HEK293 (cell line): ENCODE measurements at regions not wholly inside any gene's neighbourhood (a gene's known extent, or its start where the extent isn't known, plus 50 kb on each side); places are given as distances from the start of the nearest gene placed in this dataset.

Experiments
- CTCF ChIA-PET: fragments of 350-600 bp; formaldehyde crosslinking; extraction: SDS; loops from one replicate; lab custom pipeline; 2021; ENCODE audit warnings: antibody characterized with exemption; lab: Yijun Ruan, JAX
- POLR2A ChIA-PET: fragments of 300-600 bp; formaldehyde crosslinking; extraction: SDS; loops from one replicate; lab custom pipeline; 2020; ENCODE audit warnings: antibody characterized with exemption, inconsistent platforms; lab: Yijun Ruan, JAX
- H3K27ac ChIP-seq: fragments of 200-500 bp; sonication (Bioruptor generic); 2 replicates; pipeline ENCODE4 v1.5.1; 2014; ENCODE audit warnings: low read depth, low read length, control low read depth, inconsistent platforms; ENCODE audit errors: extremely low read depth
- H3K36me3 ChIP-seq, 2 experiments: fragments of 200-500 bp in 1 of 2; sonication (Bioruptor generic) in 1 of 2; 1 replicate in 1 of 2; 2 replicates in 1 of 2; pipeline ENCODE4 v1.5.1; 2014 to 2017; ENCODE audit warnings: inconsistent platforms in 2 of 2, low read length in 2 of 2; ENCODE audit not compliant: control insufficient read depth in 2 of 2, insufficient read depth in 1 of 2
- H3K4me1 ChIP-seq: fragments of 200-500 bp; sonication (Bioruptor generic); 2 replicates; pipeline ENCODE4 v1.5.1; 2014; ENCODE audit warnings: mild to moderate bottlenecking, low read length, inconsistent platforms; ENCODE audit not compliant: control insufficient read depth, insufficient read depth
- H3K4me3 ChIP-seq: 2 replicates; pipeline ENCODE4 v1.5.1; 2011; ENCODE audit warnings: low read depth, mild to moderate bottlenecking, control low read depth, low read length, moderate library complexity
- H3K9me3 ChIP-seq: fragments of 200-500 bp; sonication (Bioruptor generic); 2 replicates; pipeline ENCODE4 v1.5.1; 2014; ENCODE audit warnings: low read depth, low read length, inconsistent platforms; ENCODE audit not compliant: control insufficient read depth, insufficient read depth
- BCL11A ChIP-seq: fragments of 450-650 bp; formaldehyde crosslinking; IDR thresholded peaks from 2 replicates; pipeline ENCODE4 v1.5.1; 2016; ENCODE audit warnings: low read depth, missing biosample characterization, missing genetic modification characterization
- BCL11B ChIP-seq: fragments of 450-650 bp; formaldehyde crosslinking; IDR thresholded peaks from 2 replicates; pipeline ENCODE4 v1.5.1; 2016; ENCODE audit warnings: low read depth, missing biosample characterization, missing genetic modification characterization
- GLIS2 ChIP-seq: fragments of 450-650 bp; formaldehyde crosslinking; IDR thresholded peaks from 2 replicates; pipeline ENCODE4 v1.5.1; 2016; ENCODE audit warnings: missing biosample characterization, missing genetic modification characterization
- KLF10 ChIP-seq: fragments of 450-650 bp; IDR thresholded peaks from 2 replicates; pipeline ENCODE4 v1.5.1; 2018; ENCODE audit warnings: missing biosample characterization, mild to moderate bottlenecking, missing genetic modification characterization
- KLF17 ChIP-seq: fragments of 450-650 bp; formaldehyde crosslinking; IDR thresholded peaks from 2 replicates; pipeline ENCODE4 v1.5.1; 2016; ENCODE audit warnings: missing biosample characterization, missing genetic modification characterization
- SALL2 ChIP-seq: fragments of 450-650 bp; formaldehyde crosslinking; IDR thresholded peaks from 2 replicates; pipeline ENCODE4 v1.5.0; 2017; ENCODE audit warnings: missing biosample characterization, mild to moderate bottlenecking, missing genetic modification characterization, borderline replicate concordance
- ZBTB1 ChIP-seq: fragments of 450-650 bp; formaldehyde crosslinking; IDR thresholded peaks from 2 replicates; pipeline ENCODE4 v1.5.1; 2016; ENCODE audit warnings: missing biosample characterization, missing genetic modification characterization
- ZBTB10 ChIP-seq: fragments of 450-650 bp; formaldehyde crosslinking; IDR thresholded peaks from 2 replicates; pipeline ENCODE4 v1.5.1; 2016; ENCODE audit warnings: missing biosample characterization, missing genetic modification characterization
- ZNF184 ChIP-seq: fragments of 450-650 bp; IDR thresholded peaks from 2 replicates; pipeline ENCODE4 v1.5.1; 2018; ENCODE audit warnings: missing biosample characterization, mild to moderate bottlenecking, missing genetic modification characterization
- ZNF214 ChIP-seq: fragments of 450-650 bp; formaldehyde crosslinking; IDR thresholded peaks from 2 replicates; pipeline ENCODE4 v1.5.1; 2017; ENCODE audit warnings: missing biosample characterization, mild to moderate bottlenecking, missing genetic modification characterization, borderline replicate concordance
- ZNF239 ChIP-seq: fragments of 450-650 bp; formaldehyde crosslinking; IDR thresholded peaks from 2 replicates; pipeline ENCODE4 v1.5.1; 2016; ENCODE audit warnings: missing biosample characterization, missing genetic modification characterization
- ZNF335 ChIP-seq: fragments of 450-650 bp; formaldehyde crosslinking; conservative IDR thresholded peaks from 2 replicates; pipeline ENCODE4 v1.5.1; 2016; ENCODE audit warnings: missing biosample characterization, missing genetic modification characterization
- ZNF354C ChIP-seq: fragments of 450-650 bp; formaldehyde crosslinking; IDR thresholded peaks from 2 replicates; pipeline ENCODE4 v1.5.1; 2016; ENCODE audit warnings: missing biosample characterization, missing genetic modification characterization, low read depth, borderline replicate concordance
- ZNF426 ChIP-seq: fragments of 450-650 bp; formaldehyde crosslinking; IDR thresholded peaks from 2 replicates; pipeline ENCODE4 v1.5.1; 2017; ENCODE audit warnings: missing biosample characterization, missing genetic modification characterization, mild to moderate bottlenecking, inconsistent platforms, moderate library complexity
- ZNF513 ChIP-seq: fragments of 450-650 bp; IDR thresholded peaks from 2 replicates; pipeline ENCODE4 v1.5.1; 2018; ENCODE audit warnings: missing biosample characterization, missing genetic modification characterization
- ZNF521 ChIP-seq: fragments of 450-650 bp; formaldehyde crosslinking; IDR thresholded peaks from 2 replicates; pipeline ENCODE4 v1.5.1; 2017; ENCODE audit warnings: missing biosample characterization, mild to moderate bottlenecking, missing genetic modification characterization
- ZNF561 ChIP-seq: fragments of 450-650 bp; IDR thresholded peaks from 2 replicates; pipeline ENCODE4 v1.5.1; 2018; ENCODE audit warnings: missing biosample characterization, missing genetic modification characterization, borderline replicate concordance
- ZNF571 ChIP-seq: fragments of 450-650 bp; formaldehyde crosslinking; IDR thresholded peaks from 2 replicates; pipeline ENCODE4 v1.5.0; 2017; ENCODE audit warnings: missing biosample characterization, missing genetic modification characterization
- ZNF677 ChIP-seq: fragments of 450-650 bp; IDR thresholded peaks from 2 replicates; pipeline ENCODE4 v1.5.0; 2018; ENCODE audit warnings: missing biosample characterization, mild to moderate bottlenecking, missing genetic modification characterization, moderate library complexity
- ZNF791 ChIP-seq: fragments of 450-650 bp; formaldehyde crosslinking; IDR thresholded peaks from 2 replicates; pipeline ENCODE4 v1.5.1; 2016; ENCODE audit warnings: missing biosample characterization, missing genetic modification characterization
- ZNF792 ChIP-seq: fragments of 450-650 bp; formaldehyde crosslinking; IDR thresholded peaks from 2 replicates; pipeline ENCODE4 v1.5.1; 2016; ENCODE audit warnings: missing biosample characterization, missing genetic modification characterization
- ZNF830 ChIP-seq: fragments of 450-650 bp; IDR thresholded peaks from 2 replicates; pipeline ENCODE4 v1.5.0; 2018; ENCODE audit warnings: missing biosample characterization, missing genetic modification characterization, low read depth, mild to moderate bottlenecking, moderate library complexity
- TF ChIP-seq, protein P1 (sequence below): fragments of 450-650 bp; formaldehyde crosslinking; IDR thresholded peaks from 2 replicates; pipeline ENCODE4 v1.5.1; 2016; ENCODE audit warnings: missing biosample characterization, missing genetic modification characterization, low read depth

DNA sequence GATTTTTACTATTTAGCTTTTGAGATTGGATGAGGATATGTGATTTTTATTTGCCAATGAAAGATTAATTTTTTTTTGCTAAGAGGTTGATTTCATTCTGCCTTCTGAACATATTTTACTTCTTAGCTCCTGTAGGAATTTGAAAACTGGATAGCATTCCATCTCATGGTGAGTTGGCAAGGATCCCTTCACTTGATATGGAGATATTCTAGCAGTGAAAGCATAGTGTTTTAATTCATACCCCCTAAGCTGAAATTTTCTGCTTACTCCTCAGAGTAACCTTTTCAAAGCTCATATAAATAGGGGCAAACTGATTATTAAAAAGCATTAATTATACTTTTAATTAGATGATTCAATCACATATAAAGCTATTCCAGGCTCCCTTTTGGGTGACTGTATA is 61.0 kb upstream of the KCNJ3 start (continued):
- TF ChIP-seq ZBTB10 (no peak), ZNF830 (tag by site-specific recombination) (no peak), KLF17 (tag by site-specific recombination) (no peak), ZBTB1 (tag by site-specific recombination) (no peak), ZNF561 (no peak)
- TF ChIP-seq, protein P1, sequence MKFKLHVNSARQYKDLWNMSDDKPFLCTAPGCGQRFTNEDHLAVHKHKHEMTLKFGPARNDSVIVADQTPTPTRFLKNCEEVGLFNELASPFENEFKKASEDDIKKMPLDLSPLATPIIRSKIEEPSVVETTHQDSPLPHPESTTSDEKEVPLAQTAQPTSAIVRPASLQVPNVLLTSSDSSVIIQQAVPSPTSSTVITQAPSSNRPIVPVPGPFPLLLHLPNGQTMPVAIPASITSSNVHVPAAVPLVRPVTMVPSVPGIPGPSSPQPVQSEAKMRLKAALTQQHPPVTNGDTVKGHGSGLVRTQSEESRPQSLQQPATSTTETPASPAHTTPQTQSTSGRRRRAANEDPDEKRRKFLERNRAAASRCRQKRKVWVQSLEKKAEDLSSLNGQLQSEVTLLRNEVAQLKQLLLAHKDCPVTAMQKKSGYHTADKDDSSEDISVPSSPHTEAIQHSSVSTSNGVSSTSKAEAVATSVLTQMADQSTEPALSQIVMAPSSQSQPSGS = no peak

DNA sequence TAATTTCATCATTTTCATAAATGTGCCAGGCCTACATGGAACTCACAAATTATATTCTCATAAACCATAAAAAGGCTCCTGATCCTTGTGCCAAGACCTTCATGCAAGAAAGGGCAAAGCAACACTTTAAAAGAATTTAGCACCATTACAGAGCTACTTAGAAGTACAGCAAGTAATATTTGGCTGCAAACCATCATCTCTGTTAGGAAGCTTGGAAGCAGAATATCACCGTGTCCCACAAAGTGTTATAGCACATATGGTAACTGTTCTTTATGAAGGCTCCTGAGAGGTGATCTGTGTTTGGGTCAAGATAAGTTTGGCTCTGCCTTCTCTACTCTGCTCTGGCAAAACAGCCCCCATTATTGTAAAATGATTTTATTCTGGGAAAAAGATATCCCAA is 59.7 kb upstream of the KCNJ3 start:
- ChIA-PET POLR2A (no interaction called here), CTCF (interaction anchor here (1.9 kb wide), 1 partner anchor 16 kb away, joined by 8 read pairs; no protein-coding TSS in a partner anchor)
- TF ChIP-seq GLIS2 (tag by site-specific recombination) (no peak), SALL2 (tag by site-specific recombination) (no peak), ZNF335 (tag by site-specific recombination) (no peak), ZNF184 (tag by site-specific recombination) (no peak), ZNF521 (tag by site-specific recombination) (no peak), ZNF791 (no peak), ZNF571 (tag by site-specific recombination) (no peak), ZNF214 (no peak), ZNF354C (tag by site-specific recombination) (no peak), ZNF677 (tag by site-specific recombination) (no peak)
- H3K27ac ChIP-seq = no peak overlapping the region
- no peaks in the 10 kb centered on the region for H3K36me3 ChIP-seq
- H3K9me3 ChIP-seq = no peaks in the 10 kb centered on the region
- H3K4me1 ChIP-seq = no peaks in the 10 kb centered on the region
- no peak overlapping the region for H3K4me3 ChIP-seq

- no peak overlapping the region for H3K4me3 ChIP-seq
- no peaks in the 10 kb centered on the region for H3K36me3 ChIP-seq
- no peaks in the 10 kb centered on the region for H3K9me3 ChIP-seq
- POLR2A ChIA-PET = no interaction called here
- TF ChIP-seq ZNF239 (tag by site-specific recombination) (no peak), KLF10 (tag by site-specific recombination) (no peak), ZNF521 (tag by site-specific recombination) (no peak), BCL11A (tag by site-specific recombination) (no peak), BCL11B (no peak), ZNF792 (tag by site-specific recombination) (no peak), ZNF513 (tag by site-specific recombination) (no peak), ZNF426 (tag by site-specific recombination) (no peak)
- TF ChIP-seq, all 188 proteins: peak for 0
- H3K4me1 ChIP-seq = no peaks in the 10 kb centered on the region
- H3K27ac ChIP-seq = no peak overlapping the region
- CTCF ChIA-PET = interaction anchor here (1.1 to 1.9 kb wide), 2 partner anchors 17 to 238 kb away, joined by 3 to 8 read pairs; no protein-coding TSS in a partner anchor
Observed at GRCh38 chr2:154640000-154640399, 58.5 kb upstream of the KCNJ3 start.
